H9 (cell line): ENCODE measurements at regions not wholly inside any gene's neighbourhood (a gene's known extent, or its start where the extent isn't known, plus 50 kb on each side); places are given as distances from the start of the nearest gene placed in this dataset.

Experiments
- DNase-seq: peaks from one replicate; pipeline ENCODE4 v3.0.0-alpha.2; 2017
- H2AFZ ChIP-seq: one replicate; pipeline ENCODE4 v1.6.1; 2013; ENCODE audit warnings: mild to moderate bottlenecking, low read length, control low read depth, moderate library complexity
- H2AK5ac ChIP-seq: 2 replicates; pipeline ENCODE4 v1.6.1; 2013; ENCODE audit warnings: low read length, control low read depth, mixed read lengths; ENCODE audit not compliant: insufficient read length
- H2BK120ac ChIP-seq: one replicate; pipeline ENCODE4 v1.6.1; 2013; ENCODE audit warnings: low read depth, mild to moderate bottlenecking, low read length, control low read depth, inconsistent platforms; ENCODE audit not compliant: poor library complexity, severe bottlenecking
- H2BK12ac ChIP-seq: 2 replicates; pipeline ENCODE4 v1.6.1; 2013; ENCODE audit warnings: low read length, control low read depth, mixed read lengths, low read depth; ENCODE audit not compliant: insufficient read length
- H2BK15ac ChIP-seq: 2 replicates; pipeline ENCODE4 v1.6.1; 2013; ENCODE audit warnings: low read depth, low read length, control low read depth
- H2BK20ac ChIP-seq: one replicate; pipeline ENCODE4 v1.6.1; 2013; ENCODE audit warnings: low read depth, mild to moderate bottlenecking, low read length, control low read depth, inconsistent platforms; ENCODE audit not compliant: poor library complexity, severe bottlenecking
- H2BK5ac ChIP-seq: 2 replicates; pipeline ENCODE4 v1.6.1; 2013; ENCODE audit warnings: low read length, control low read depth, mixed read lengths; ENCODE audit not compliant: insufficient read length
- H3K14ac ChIP-seq: 2 replicates; pipeline ENCODE4 v1.6.1; 2013; ENCODE audit warnings: low read length, control low read depth; ENCODE audit not compliant: insufficient read depth
- H3K18ac ChIP-seq: 2 replicates; pipeline ENCODE4 v1.6.1; 2013; ENCODE audit warnings: low read depth, mild to moderate bottlenecking, mixed read lengths, low read length, control low read depth; ENCODE audit not compliant: insufficient read length
- H3K23ac ChIP-seq: 2 replicates; pipeline ENCODE4 v1.6.1; 2013; ENCODE audit warnings: low read length, control low read depth, mixed read lengths, low read depth; ENCODE audit not compliant: insufficient read length
- H3K23me2 ChIP-seq: 2 replicates; pipeline ENCODE4 v1.6.1; 2013; ENCODE audit warnings: low read depth, mild to moderate bottlenecking, mixed read lengths, low read length, control low read depth; ENCODE audit not compliant: insufficient read length, poor library complexity, severe bottlenecking
- H3K27ac ChIP-seq: 2 replicates; pipeline ENCODE4 v1.5.1; 2013; ENCODE audit warnings: low read length, control low read depth, mixed read lengths, low read depth; ENCODE audit not compliant: insufficient read length
- H3K27me3 ChIP-seq: 2 replicates; pipeline ENCODE4 v1.6.1; 2013; ENCODE audit warnings: low read length, control low read depth, inconsistent platforms; ENCODE audit not compliant: insufficient read depth
- H3K4ac ChIP-seq: 2 replicates; pipeline ENCODE4 v1.6.1; 2013; ENCODE audit warnings: low read depth, mild to moderate bottlenecking, control low read depth, inconsistent platforms, low read length, moderate library complexity
- H3K4me1 ChIP-seq: 2 replicates; pipeline ENCODE4 v1.6.1; 2013; ENCODE audit warnings: low read length, control low read depth, inconsistent platforms; ENCODE audit not compliant: insufficient read depth
- H3K4me2 ChIP-seq: 2 replicates; pipeline ENCODE4 v1.6.1; 2013; ENCODE audit warnings: low read length, control low read depth, mixed read lengths; ENCODE audit not compliant: insufficient read length, insufficient read depth
- H3K56ac ChIP-seq: 2 replicates; pipeline ENCODE4 v1.6.1; 2013; ENCODE audit warnings: low read depth, mild to moderate bottlenecking, mixed read lengths, low read length, control low read depth; ENCODE audit not compliant: insufficient read length
- H3K79me1 ChIP-seq: 2 replicates; pipeline ENCODE4 v1.6.1; 2013; ENCODE audit warnings: low read depth, mild to moderate bottlenecking, moderate library complexity, low read length, control low read depth, inconsistent platforms; ENCODE audit not compliant: insufficient read depth, poor library complexity, severe bottlenecking
- H3K79me2 ChIP-seq: 2 replicates; pipeline ENCODE4 v1.6.1; 2013; ENCODE audit warnings: low read length, control low read depth, inconsistent platforms; ENCODE audit not compliant: insufficient read depth
- H3K9ac ChIP-seq: 2 replicates; pipeline ENCODE4 v1.6.1; 2013; ENCODE audit warnings: low read length, control low read depth, mixed read lengths; ENCODE audit not compliant: insufficient read length; ENCODE audit errors: extremely low read depth
- H3K9me3 ChIP-seq: one replicate; pipeline ENCODE4 v1.6.1; 2013; ENCODE audit warnings: low read depth, low read length, inconsistent platforms; ENCODE audit not compliant: control insufficient read depth
- H3T11ph ChIP-seq: one replicate; pipeline ENCODE4 v1.6.1; 2013; ENCODE audit warnings: mild to moderate bottlenecking, low read length, control low read depth, inconsistent platforms
- H4K20me1 ChIP-seq: one replicate; pipeline ENCODE4 v1.6.1; 2013; ENCODE audit not compliant: control insufficient read depth, insufficient read length, insufficient read depth
- H4K5ac ChIP-seq: 2 replicates; pipeline ENCODE4 v1.6.1; 2013; ENCODE audit warnings: low read depth, mild to moderate bottlenecking, mixed read lengths, low read length, control low read depth; ENCODE audit not compliant: insufficient read length
- H4K8ac ChIP-seq: replicated peaks from 2 replicates; pipeline ENCODE4 v1.6.1; 2013; ENCODE audit warnings: low read length, control low read depth, mixed read lengths, low read depth; ENCODE audit not compliant: insufficient read length
- H4K91ac ChIP-seq: 2 replicates; pipeline ENCODE4 v1.6.1; 2013; ENCODE audit warnings: low read depth, mild to moderate bottlenecking, moderate library complexity, mixed read lengths, low read length, control low read depth; ENCODE audit not compliant: insufficient read length
- H3K27ac Mint-ChIP-seq, 3 experiments: 2 replicates in 2 of 3; 3 replicates in 1 of 3; pipeline ENCODE4 v1.8.0; 2020 to 2021; ENCODE audit warnings: mixed read lengths in 3 of 3, mild to moderate bottlenecking in 1 of 3, moderate library complexity in 1 of 3
- H3K27me3 Mint-ChIP-seq: 2 replicates; pipeline ENCODE4 v1.8.0; 2021; ENCODE audit warnings: low read depth, mild to moderate bottlenecking, moderate library complexity, mixed read lengths
- H3K36me3 Mint-ChIP-seq, 3 experiments: 2 replicates in 2 of 3; 3 replicates in 1 of 3; pipeline ENCODE4 v1.8.0; 2020 to 2021; ENCODE audit warnings: low read depth in 3 of 3, mixed read lengths in 3 of 3; ENCODE audit not compliant: insufficient read depth in 1 of 3
- H3K4me1 Mint-ChIP-seq, 2 experiments: 2 replicates each; pipeline ENCODE4 v1.8.0; 2020; ENCODE audit warnings: mixed read lengths in 2 of 2
- H3K4me3 Mint-ChIP-seq, 2 experiments: 2 replicates in 1 of 2; 3 replicates in 1 of 2; pipeline ENCODE4 v1.8.0; 2020 to 2021; ENCODE audit warnings: mild to moderate bottlenecking in 2 of 2, mixed read lengths in 2 of 2, moderate library complexity in 1 of 2
- H3K9me3 Mint-ChIP-seq, 2 experiments: 2 replicates in 1 of 2; 3 replicates in 1 of 2; pipeline ENCODE4 v1.8.0; 2020; ENCODE audit warnings: mild to moderate bottlenecking in 2 of 2, mixed read lengths in 2 of 2, moderate library complexity in 1 of 2
- CTCF ChIP-seq: fragments of 200-600 bp; sonication (generic); conservative IDR thresholded peaks from 3 replicates; pipeline ENCODE4 v1.8.0; 2021; ENCODE audit warnings: antibody characterized with exemption, mild to moderate bottlenecking
- WGBS: extraction: QIAGEN DNeasy Blood & Tissue Kit; methylation state at CpG from one replicate; pipeline ENCODE4 v1.1.7; 2013; ENCODE audit warnings: missing lambda C conversion rate, low lambda C conversion rate, mixed read lengths; ENCODE audit not compliant: insufficient read length; ENCODE audit errors: extremely low coverage; 5-methylcytosine and 5-hydroxymethylcytosine counted together

- Histone ChIP-seq H3K14ac (no peak overlapping the region), H3K23me2 (no peaks in the 10 kb centered on the region), H2BK5ac (no peak overlapping the region), H3K56ac (no peak overlapping the region), H3K9me3 (no peaks in the 10 kb centered on the region), H2BK20ac (no peak overlapping the region), H4K8ac (no peak overlapping the region), H2BK120ac (no peak overlapping the region), H3T11ph (no peak overlapping the region), H4K5ac (no peak overlapping the region), H4K91ac (no peak overlapping the region), H3K79me2 (no peaks in the 10 kb centered on the region), H3K4me1 (peaks cover 4% of the 10 kb centered on the region; the same call in 1 of the 2 replicates), H3K18ac (no peak overlapping the region), H3K27me3 (no peaks in the 10 kb centered on the region; the same call in 1 of the 2 replicates), H2BK15ac (no peak overlapping the region), H3K4me2 (no peak overlapping the region), H3K79me1 (no peaks in the 10 kb centered on the region), H3K27ac (no peak overlapping the region), H2AK5ac (no peak overlapping the region), H3K23ac (no peak overlapping the region), H2AFZ (no peak overlapping the region), H3K9ac (no peak overlapping the region), H3K4ac (no peak overlapping the region), H2BK12ac (no peak overlapping the region), H4K20me1 (no peaks in the 10 kb centered on the region)
- peaks cover 3% of the 10 kb centered on the region for H3K27me3 Mint-ChIP-seq
- no peak overlapping the region for H3K4me3 Mint-ChIP-seq
- WGBS, result no CpG with 5 or more reads among the region's 2 CpGs
- H3K9me3 Mint-ChIP-seq, result peaks cover 4 to 11% of the 10 kb centered on the region in 2 experiments; a peak in 3 of 5 replicates
- TF ChIP-seq CTCF, result no peak
- peaks cover 24 to 35% of the 10 kb centered on the region in 2 experiments for H3K4me1 Mint-ChIP-seq
- H3K36me3 Mint-ChIP-seq, result peaks cover 0 to 11% (median 0%) of the 10 kb centered on the region in 3 experiments; a peak in 3 of 7 replicates
- no peak for DNase-seq
- peak overlapping the region in 1 of 3 experiments; percentile 41; a peak in 1 of 7 replicates for H3K27ac Mint-ChIP-seq
Measured at GRCh38 chr16:48790151-48790550, 180.2 kb upstream of the N4BP1 start.
